Keratinocyte (primary cell): ENCODE measurements at regions not wholly inside any gene's neighbourhood (a gene's known extent, or its start where the extent isn't known, plus 50 kb on each side); places are given as distances from the start of the nearest gene placed in this dataset.

ENCODE experiments used
- CTCF ChIP-seq, 3 experiments: IDR thresholded peaks in 1 of 3; conservative IDR thresholded peaks in 1 of 3; optimal IDR thresholded peaks in 1 of 3; 2 replicates in 2 of 3; 3 replicates in 1 of 3; pipeline versions ENCODE3 to v1.5.1; 2011; ENCODE audit warnings: low read length in 3 of 3, mild to moderate bottlenecking in 3 of 3, moderate library complexity in 2 of 3, control low read depth in 1 of 3, inconsistent platforms in 1 of 3; ENCODE audit not compliant: insufficient read depth in 2 of 3; ENCODE audit errors: extremely low read depth in 1 of 3
- EZH2 ChIP-seq: IDR thresholded peaks from one replicate; pipeline ENCODE4 v1.6.1; 2012; ENCODE audit warnings: inconsistent platforms, mild to moderate bottlenecking, low read length, moderate library complexity

- TF ChIP-seq EZH2 (no peak), CTCF (optimal IDR thresholded peaks at IDR 0.05 in 1 of 3, IDR thresholded peaks at IDR 0.05 in 1 of 3, conservative IDR thresholded peaks at IDR 0.05 in 1 of 3; ENCODE audit: extremely low read depth in 1 of 3, insufficient read depth in 2 of 3, low read length in 3 of 3) (no peak)
Observed at GRCh38 chr2:188645986-188646385, 328.2 kb upstream of the COL3A1 start.
